Fibroblast of lung (primary cell): ENCODE measurements at regions not wholly inside any gene's neighbourhood (a gene's known extent, or its start where the extent isn't known, plus 50 kb on each side); places are given as distances from the start of the nearest gene placed in this dataset.

Experiments
- CTCF ChIP-seq, 2 donors: IDR thresholded peaks in 1 of 2; conservative IDR thresholded peaks in 1 of 2; 1 replicate in 1 of 2; 2 replicates in 1 of 2; pipeline ENCODE4 v1.5.1; 2011 to 2012; ENCODE audit warnings: low read length in 2 of 2, control low read depth in 1 of 2, inconsistent platforms in 1 of 2, low read depth in 1 of 2, mild to moderate bottlenecking in 1 of 2
- EZH2 ChIP-seq: IDR thresholded peaks from 2 replicates; pipeline ENCODE4 v1.5.1; 2012; ENCODE audit warnings: low read length, control low read depth, mild to moderate bottlenecking; ENCODE audit errors: missing control alignments

GRCh38 chr5:74145951-74146350 is 494.6 kb downstream of the ENC1 start:
- TF ChIP-seq CTCF (conservative IDR thresholded peaks at IDR 0.05 in 1 of 2, IDR thresholded peaks at IDR 0.05 in 1 of 2; ENCODE audit: low read depth in 1 of 2, low read length in 2 of 2) (no peak), EZH2 (no peak)
